HFF-Myc (cell line): ENCODE measurements at regions not wholly inside any gene's neighbourhood (a gene's known extent, or its start where the extent isn't known, plus 50 kb on each side); places are given as distances from the start of the nearest gene placed in this dataset.
"Not testable (repeated sequence)": the region's sequence is repeated elsewhere in the genome, so short reads cannot be mapped to it uniquely, and the experiment has no call there.

Experiments used
- DNase-seq: peaks from one replicate; pipeline ENCODE4 v3.0.0-alpha.2; 2011; ENCODE audit warnings: low read depth; ENCODE audit errors: extremely low read depth
- H3K4me3 ChIP-seq: replicated peaks from 2 replicates; pipeline ENCODE4 v1.5.1; 2011; ENCODE audit warnings: low read depth, mild to moderate bottlenecking, control low read depth, low read length
- TF ChIP-seq, protein P1 (sequence below): IDR thresholded peaks from 2 replicates; pipeline ENCODE4 v1.5.1; 2012; ENCODE audit warnings: mild to moderate bottlenecking, low read depth, low read length, control low read depth; ENCODE audit errors: missing control alignments

GRCh38 chr4:100908540-100908939 lies 390.7 kb upstream of the EMCN start:
- TF ChIP-seq, protein P1, sequence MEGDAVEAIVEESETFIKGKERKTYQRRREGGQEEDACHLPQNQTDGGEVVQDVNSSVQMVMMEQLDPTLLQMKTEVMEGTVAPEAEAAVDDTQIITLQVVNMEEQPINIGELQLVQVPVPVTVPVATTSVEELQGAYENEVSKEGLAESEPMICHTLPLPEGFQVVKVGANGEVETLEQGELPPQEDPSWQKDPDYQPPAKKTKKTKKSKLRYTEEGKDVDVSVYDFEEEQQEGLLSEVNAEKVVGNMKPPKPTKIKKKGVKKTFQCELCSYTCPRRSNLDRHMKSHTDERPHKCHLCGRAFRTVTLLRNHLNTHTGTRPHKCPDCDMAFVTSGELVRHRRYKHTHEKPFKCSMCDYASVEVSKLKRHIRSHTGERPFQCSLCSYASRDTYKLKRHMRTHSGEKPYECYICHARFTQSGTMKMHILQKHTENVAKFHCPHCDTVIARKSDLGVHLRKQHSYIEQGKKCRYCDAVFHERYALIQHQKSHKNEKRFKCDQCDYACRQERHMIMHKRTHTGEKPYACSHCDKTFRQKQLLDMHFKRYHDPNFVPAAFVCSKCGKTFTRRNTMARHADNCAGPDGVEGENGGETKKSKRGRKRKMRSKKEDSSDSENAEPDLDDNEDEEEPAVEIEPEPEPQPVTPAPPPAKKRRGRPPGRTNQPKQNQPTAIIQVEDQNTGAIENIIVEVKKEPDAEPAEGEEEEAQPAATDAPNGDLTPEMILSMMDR, result no peak
- H3K4me3 ChIP-seq, result no peak overlapping the region
- no peak for DNase-seq

- H3K4me3 ChIP-seq, result no peak overlapping the region
- DNase-seq, result no peak
- TF ChIP-seq, protein P1, result peak; percentile 20
These were observed 389.9 kb upstream of the EMCN start for GRCh38 chr4:100907465-100908454.

- H3K4me3 ChIP-seq, result no peak overlapping the region
- TF ChIP-seq, protein P1, result no peak
- no peak for DNase-seq
These were observed 389.2 kb upstream of the EMCN start for GRCh38 chr4:100906973-100907372.

DNA sequence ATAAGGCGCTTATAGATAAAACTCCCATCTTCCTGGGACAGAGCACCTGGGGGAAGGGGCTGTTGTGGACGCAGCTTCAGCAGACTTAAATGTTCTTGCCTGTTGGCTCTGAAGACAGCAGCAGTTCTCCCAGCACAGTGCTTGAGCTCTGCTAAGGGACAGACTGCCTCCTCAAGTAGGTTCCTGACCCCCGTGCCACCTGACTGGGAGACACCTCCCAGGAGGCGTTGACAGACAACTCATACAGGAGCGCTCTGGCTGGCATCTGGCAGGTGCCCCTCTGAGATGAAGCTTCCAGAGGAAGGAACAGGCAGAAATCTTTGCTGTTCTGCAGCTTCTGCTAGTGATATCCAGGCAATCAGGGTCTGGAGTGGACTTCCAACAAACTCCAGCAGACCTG lies 383.1 kb upstream of the EMCN start:
- H3K4me3 ChIP-seq, DNase-seq: not testable (repeated sequence)

DNA sequence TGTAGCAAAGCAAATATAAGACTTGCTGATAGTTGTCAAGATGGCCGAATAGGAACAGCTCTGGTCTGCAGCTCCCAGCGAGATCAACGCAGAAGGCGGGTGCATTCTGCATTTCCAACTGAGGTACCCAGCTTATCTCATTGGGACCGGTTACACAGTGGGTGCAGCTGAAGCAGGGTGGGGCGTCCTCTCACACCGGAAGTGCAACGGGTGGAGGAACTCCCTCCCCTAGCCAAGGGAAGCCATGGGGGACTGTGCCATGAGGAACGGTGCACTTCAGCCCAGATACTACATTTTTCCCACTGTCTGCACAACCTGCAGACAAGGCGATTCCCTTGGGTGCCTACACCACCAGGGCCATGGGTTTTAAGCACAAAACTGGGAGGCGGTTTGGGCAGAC lies 382.3 kb upstream of the EMCN start:
- TF ChIP-seq, protein P1, result no peak
- H3K4me3 ChIP-seq, result no peak overlapping the region
- DNase-seq, result no peak

DNA sequence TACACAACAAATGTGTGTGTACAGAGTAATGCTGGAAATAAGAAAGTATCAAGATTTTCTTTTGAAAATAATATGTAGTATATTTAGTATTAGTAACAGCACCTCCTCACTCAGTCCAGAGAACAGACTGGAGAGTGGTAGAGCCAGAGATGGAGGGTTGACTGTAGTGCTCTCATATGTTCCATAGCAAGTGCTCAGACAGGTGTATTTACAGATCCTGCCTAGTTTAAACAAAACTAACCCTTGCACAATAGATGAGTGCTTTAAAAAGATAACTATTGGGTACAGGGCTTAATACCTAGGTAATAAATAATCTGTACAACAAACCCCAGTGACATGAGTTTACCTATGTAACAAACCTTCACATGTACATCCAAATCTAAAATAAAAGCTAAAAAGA lies 381.0 kb upstream of the EMCN start:
- TF ChIP-seq, protein P1, result no peak

GRCh38 chr4:100895556-100896197 lies 377.9 kb upstream of the EMCN start:
- TF ChIP-seq, protein P1, result no peak
- no peak overlapping the region for H3K4me3 ChIP-seq
- DNase-seq, result no peak

More for the DNA sequence above, 381.0 kb upstream of the EMCN start:
- DNase-seq, result no peak
- H3K4me3 ChIP-seq, result no peak overlapping the region
